LNCAP (cell line): ENCODE measurements at regions not wholly inside any gene's neighbourhood (a gene's known extent, or its start where the extent isn't known, plus 50 kb on each side); places are given as distances from the start of the nearest gene placed in this dataset.

ENCODE experiments used
- TF ChIP-seq, protein P1 (sequence below): fragments of 450-650 bp; IDR thresholded peaks from 2 replicates; pipeline ENCODE4 v1.5.1; 2017; ENCODE audit warnings: mild to moderate bottlenecking

- TF ChIP-seq, protein P1, sequence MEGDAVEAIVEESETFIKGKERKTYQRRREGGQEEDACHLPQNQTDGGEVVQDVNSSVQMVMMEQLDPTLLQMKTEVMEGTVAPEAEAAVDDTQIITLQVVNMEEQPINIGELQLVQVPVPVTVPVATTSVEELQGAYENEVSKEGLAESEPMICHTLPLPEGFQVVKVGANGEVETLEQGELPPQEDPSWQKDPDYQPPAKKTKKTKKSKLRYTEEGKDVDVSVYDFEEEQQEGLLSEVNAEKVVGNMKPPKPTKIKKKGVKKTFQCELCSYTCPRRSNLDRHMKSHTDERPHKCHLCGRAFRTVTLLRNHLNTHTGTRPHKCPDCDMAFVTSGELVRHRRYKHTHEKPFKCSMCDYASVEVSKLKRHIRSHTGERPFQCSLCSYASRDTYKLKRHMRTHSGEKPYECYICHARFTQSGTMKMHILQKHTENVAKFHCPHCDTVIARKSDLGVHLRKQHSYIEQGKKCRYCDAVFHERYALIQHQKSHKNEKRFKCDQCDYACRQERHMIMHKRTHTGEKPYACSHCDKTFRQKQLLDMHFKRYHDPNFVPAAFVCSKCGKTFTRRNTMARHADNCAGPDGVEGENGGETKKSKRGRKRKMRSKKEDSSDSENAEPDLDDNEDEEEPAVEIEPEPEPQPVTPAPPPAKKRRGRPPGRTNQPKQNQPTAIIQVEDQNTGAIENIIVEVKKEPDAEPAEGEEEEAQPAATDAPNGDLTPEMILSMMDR = no peak
Measured at GRCh38 chrX:39921838-39922237, 175.9 kb downstream of the BCOR start.

DNA sequence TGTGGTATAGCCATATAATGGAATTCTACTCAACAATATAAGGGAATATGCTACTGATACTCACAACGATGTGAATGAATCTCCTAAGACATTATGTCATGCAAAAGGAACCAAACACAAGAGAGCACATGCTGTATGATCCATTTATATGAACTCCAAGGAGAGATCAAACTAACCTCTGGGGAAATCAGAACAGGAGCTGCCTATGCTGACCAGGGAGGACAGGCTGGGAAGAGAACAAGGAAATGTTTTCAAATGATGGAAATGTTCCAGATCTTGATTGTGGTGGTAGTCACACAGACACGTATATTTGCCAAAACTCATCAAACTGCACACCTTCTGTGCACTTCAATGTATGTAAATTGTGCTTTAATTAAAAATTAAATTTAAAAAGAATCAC is 175.3 kb downstream of the BCOR start:
- TF ChIP-seq, protein P1 = no peak

DNA sequence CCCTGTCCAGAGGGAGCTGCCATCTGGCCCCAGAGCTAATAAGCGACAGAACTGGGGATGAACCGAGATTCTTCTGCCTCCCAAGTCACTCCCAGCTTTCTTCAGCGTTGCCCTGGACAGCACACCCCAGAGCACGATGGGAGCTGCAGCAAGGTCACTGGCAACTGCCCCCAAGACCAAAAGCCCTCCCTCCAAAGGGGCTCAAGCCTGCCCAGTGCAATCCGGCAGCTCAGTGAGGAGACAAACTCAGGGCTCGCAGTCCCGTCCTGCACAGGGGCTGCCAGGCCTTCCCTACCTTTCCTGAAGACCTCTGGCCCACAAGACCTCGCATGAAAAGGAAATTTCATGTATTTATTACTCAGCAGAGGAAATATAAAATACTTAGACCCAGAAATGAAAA is 174.8 kb downstream of the BCOR start:
- TF ChIP-seq, protein P1 = no peak

GRCh38 chrX:39927380-39927779 is 170.4 kb downstream of the BCOR start:
- TF ChIP-seq, protein P1 = no peak

GRCh38 chrX:39928704-39929378 is 168.9 kb downstream of the BCOR start:
- TF ChIP-seq, protein P1 = no peak

DNA sequence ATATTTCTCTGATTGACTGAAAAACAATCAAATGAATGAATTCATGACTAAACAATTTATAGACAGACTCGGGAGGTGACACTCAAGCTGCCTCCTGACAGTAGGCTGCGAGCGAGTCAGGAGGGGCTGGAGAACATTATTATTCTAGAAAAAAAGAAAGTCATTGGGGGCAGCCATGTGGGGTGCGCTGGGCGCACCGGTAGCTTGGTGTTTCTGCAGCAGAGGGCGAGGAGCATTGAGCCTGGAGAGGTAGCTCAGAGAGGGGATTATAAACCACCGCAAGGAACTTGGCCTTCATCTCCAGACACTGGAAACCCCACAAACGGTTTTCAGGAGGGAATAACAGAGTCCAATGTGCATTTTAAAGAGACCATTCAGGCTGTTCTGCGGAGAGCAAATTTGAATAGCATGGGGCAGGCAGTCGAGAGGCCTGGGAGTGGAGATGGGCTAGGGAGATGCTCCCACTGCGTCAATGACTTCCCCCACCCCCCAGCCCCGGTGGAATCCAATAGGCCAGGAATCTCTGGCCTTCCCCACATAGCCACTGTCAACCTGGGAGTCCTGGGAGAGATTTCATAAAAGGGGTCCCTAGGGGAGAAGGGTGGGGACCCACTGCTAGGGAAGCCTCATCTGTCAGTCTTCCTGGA is 168.3 kb downstream of the BCOR start:
- TF ChIP-seq, protein P1 = no peak

DNA sequence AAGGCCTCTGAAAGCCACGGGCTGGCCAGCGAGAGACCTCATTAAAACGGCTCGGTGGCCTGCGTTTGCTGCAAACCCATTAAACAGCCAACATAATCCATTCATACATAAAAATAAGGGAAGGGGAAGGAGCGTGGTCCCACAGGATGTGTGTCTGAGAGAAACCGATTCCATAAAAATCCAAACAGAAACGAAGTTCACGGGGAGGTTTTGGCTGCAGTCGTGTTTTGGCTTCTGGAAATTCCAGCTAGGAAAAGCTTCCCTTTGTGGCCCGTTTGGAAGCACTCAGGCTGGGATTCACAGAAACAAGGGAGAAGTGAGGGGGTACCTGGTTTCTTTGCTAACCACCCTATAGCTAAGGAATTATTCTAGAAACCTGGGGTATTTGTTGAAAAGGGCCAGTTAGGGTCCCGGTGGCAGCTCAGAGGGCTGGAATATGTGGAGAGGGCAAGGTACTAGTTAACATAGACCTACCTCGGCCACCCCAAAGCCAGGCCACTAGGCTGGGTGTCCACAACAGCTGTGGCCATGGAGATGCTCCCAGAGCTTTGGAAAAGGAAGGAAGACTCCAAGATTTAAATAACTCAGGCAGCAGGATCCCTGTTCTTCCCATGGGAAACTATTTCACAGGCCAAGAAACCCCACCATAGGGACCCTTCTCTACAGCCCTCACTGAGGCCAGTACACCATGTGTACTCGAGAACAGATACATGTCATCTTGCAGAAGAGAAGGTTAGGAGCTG is 166.8 kb downstream of the BCOR start:
- TF ChIP-seq, protein P1 = no peak
